ENCODE measurements at regions not wholly inside any gene's neighbourhood (a gene's known extent, or its start where the extent isn't known, plus 50 kb on each side); places are given as distances from the start of the nearest gene placed in this dataset.

DNA sequence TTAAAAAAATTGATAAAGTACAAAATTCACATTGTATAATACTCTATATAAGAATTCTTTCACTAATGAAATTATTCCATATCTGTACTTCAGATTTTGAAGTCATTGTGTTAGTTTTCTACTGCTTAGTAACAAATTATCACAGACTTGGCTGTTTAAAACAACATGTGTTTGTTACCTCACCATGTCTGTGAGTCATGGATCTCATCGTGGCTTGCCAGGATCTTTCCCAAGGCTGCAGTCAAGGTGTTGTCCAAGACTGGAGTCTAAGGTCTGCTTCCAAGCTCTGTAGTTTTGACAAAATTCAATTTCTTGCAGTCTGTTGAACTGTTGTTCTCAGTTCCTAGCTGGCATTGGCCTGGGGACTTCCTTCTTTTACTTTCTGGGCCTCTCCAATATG is 1286.9 kb downstream of the ADGRL3 start:
- Mint-ChIP-seq H3K27ac (no peak overlapping the region), H3K9me3 (no peaks in the 10 kb centered on the region), H3K4me3 (no peak overlapping the region), H3K4me1 (peaks cover 11% of the 10 kb centered on the region), H3K27me3 (ENCODE audit: low read depth) (no peaks in the 10 kb centered on the region), H3K36me3 (no peaks in the 10 kb centered on the region)
- DNase-seq (ENCODE audit: low spot score in 2 of 2, unreplicated experiment in 2 of 2) = no peak
- TF ChIP-seq, protein P1, sequence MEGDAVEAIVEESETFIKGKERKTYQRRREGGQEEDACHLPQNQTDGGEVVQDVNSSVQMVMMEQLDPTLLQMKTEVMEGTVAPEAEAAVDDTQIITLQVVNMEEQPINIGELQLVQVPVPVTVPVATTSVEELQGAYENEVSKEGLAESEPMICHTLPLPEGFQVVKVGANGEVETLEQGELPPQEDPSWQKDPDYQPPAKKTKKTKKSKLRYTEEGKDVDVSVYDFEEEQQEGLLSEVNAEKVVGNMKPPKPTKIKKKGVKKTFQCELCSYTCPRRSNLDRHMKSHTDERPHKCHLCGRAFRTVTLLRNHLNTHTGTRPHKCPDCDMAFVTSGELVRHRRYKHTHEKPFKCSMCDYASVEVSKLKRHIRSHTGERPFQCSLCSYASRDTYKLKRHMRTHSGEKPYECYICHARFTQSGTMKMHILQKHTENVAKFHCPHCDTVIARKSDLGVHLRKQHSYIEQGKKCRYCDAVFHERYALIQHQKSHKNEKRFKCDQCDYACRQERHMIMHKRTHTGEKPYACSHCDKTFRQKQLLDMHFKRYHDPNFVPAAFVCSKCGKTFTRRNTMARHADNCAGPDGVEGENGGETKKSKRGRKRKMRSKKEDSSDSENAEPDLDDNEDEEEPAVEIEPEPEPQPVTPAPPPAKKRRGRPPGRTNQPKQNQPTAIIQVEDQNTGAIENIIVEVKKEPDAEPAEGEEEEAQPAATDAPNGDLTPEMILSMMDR (IDR thresholded peaks at IDR 0.05; ENCODE audit: unreplicated experiment) = no peak

DNA sequence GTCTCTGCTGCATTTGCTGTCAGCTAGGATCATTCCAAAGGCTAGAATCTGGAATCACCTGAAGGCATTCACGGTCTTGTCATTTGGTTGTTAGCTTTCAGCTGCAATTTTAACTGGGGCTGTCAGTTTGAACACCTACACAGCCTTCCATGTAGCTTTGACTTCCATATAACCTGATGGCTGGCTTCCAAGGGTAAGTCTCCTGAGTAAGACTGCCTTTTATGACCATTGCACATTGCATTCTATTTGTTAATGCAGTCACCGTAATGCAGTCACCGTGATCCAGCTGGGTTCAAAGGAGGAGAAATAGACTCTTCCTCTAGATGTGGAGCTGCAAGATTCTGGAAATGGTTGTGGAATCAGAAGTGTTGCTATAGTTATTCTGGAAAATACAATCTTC is 1284.2 kb downstream of the ADGRL3 start:
- DNase-seq (ENCODE audit: low spot score in 2 of 2, unreplicated experiment in 2 of 2) = no peak
- Mint-ChIP-seq H3K27ac (no peak overlapping the region), H3K4me1 (peaks cover 11% of the 10 kb centered on the region), H3K4me3 (no peak overlapping the region), H3K9me3 (no peaks in the 10 kb centered on the region), H3K36me3 (no peaks in the 10 kb centered on the region), H3K27me3 (ENCODE audit: low read depth) (no peaks in the 10 kb centered on the region)
- TF ChIP-seq, protein P1 (IDR thresholded peaks at IDR 0.05; ENCODE audit: unreplicated experiment) = no peak

DNA sequence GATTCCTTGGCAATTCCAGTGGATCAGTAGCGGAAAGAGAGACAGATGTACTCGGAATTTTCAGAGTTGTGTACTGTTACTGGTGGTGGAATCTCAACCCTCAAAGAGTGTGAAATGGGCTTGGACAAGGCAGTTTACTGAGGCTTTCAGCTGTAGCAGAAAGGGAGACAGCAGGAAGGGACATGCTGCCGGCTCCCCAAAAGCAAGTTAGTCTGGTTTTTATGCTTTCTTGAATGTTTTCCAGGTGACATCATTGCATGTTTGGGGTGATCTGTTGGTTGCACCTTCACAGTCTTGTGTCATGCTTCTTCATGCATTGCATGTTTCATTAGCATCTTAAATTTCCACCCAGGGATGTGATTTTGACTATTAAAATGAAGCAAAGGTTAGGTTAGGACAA is 1282.2 kb downstream of the ADGRL3 start:
- H3K27ac Mint-ChIP-seq = no peak overlapping the region
- DNase-seq (ENCODE audit: low spot score in 2 of 2, unreplicated experiment in 2 of 2) = no peak
- H3K36me3 Mint-ChIP-seq = no peaks in the 10 kb centered on the region
- TF ChIP-seq, protein P1 (IDR thresholded peaks at IDR 0.05; ENCODE audit: unreplicated experiment) = no peak
- H3K4me3 Mint-ChIP-seq = no peak overlapping the region
- H3K4me1 Mint-ChIP-seq = peaks cover 11% of the 10 kb centered on the region
- H3K9me3 Mint-ChIP-seq = no peaks in the 10 kb centered on the region
- H3K27me3 Mint-ChIP-seq (ENCODE audit: low read depth) = no peaks in the 10 kb centered on the region

DNA sequence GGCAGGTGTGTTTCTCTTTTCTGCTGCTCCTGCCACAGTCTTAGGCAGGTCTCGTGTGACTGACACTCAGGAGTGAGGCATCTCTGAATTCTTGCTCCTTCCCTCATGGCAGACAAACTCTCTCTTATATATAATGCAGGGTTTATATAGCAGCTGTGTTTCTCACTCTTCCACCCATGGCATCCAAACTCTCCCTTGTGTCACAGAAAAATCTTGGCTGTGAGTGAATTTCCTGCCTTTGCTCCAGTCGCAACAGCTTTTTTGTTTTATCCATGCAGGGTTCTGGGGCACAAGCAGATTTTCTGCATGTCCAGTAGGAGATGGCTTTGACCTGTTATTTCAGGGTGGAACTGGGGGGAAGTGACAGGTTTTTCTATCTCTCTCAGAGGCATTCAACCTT is 1275.5 kb downstream of the ADGRL3 start:
- DNase-seq (ENCODE audit: low spot score in 2 of 2, unreplicated experiment in 2 of 2) = no peak
- TF ChIP-seq, protein P1 (IDR thresholded peaks at IDR 0.05; ENCODE audit: unreplicated experiment) = no peak
- Mint-ChIP-seq H3K27me3 (ENCODE audit: low read depth) (no peaks in the 10 kb centered on the region), H3K4me3 (no peak overlapping the region), H3K9me3 (no peaks in the 10 kb centered on the region), H3K4me1 (no peaks in the 10 kb centered on the region), H3K27ac (no peak overlapping the region), H3K36me3 (no peaks in the 10 kb centered on the region)

DNA sequence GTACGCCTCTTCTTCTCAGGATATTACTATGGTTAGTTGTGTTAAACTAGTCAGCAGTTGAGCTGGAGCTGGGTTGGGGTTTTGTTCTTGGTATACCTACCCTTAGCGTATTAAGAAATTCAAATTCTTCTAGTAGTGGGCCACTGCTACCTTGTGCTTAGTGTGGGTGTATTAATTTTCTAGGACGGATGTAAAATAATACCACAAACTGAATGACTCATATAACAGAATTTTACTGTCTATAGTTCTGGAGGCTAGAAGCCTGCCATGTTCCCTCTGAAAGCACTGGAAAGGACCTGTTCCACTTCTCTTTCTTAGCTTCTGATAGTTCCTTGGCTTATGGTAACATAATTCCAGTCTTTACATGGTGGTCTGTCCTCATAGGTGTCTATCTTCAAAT is 1274.7 kb downstream of the ADGRL3 start:
- Mint-ChIP-seq H3K27me3 (ENCODE audit: low read depth) (no peaks in the 10 kb centered on the region), H3K4me3 (no peak overlapping the region), H3K4me1 (no peaks in the 10 kb centered on the region), H3K27ac (no peak overlapping the region), H3K36me3 (no peaks in the 10 kb centered on the region), H3K9me3 (no peaks in the 10 kb centered on the region)
- DNase-seq (ENCODE audit: low spot score in 2 of 2, unreplicated experiment in 2 of 2) = no peak
- TF ChIP-seq, protein P1 (IDR thresholded peaks at IDR 0.05; ENCODE audit: unreplicated experiment) = no peak

DNA sequence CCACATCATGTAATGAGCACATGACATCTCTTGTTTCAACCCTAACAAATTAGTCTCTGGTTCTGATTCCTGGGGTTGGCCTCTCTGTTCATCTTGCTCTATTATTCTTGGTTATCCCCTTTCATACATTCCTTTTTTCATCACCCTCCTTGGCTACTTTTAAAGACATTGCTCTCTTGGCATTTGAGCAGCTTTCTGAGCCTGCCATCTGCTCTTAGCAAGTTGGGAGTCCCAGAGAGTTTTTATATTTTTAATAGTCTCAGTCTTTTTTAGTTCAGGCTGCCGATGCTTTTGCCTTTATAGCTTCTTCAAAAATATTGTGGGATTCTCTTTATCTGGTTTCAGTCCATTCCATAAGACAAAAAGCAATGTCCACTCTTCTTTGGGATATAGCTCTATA is 1270.9 kb downstream of the ADGRL3 start:
- DNase-seq (ENCODE audit: low spot score in 2 of 2, unreplicated experiment in 2 of 2) = no peak
- TF ChIP-seq, protein P1 (IDR thresholded peaks at IDR 0.05; ENCODE audit: unreplicated experiment) = no peak
- Mint-ChIP-seq H3K4me1 (no peaks in the 10 kb centered on the region), H3K27me3 (ENCODE audit: low read depth) (no peaks in the 10 kb centered on the region), H3K9me3 (no peaks in the 10 kb centered on the region), H3K27ac (no peak overlapping the region), H3K4me3 (no peak overlapping the region), H3K36me3 (no peaks in the 10 kb centered on the region)

All from mesothelial cell of epicardium (in vitro differentiated cells).